ENCODE measurements at regions not wholly inside any gene's neighbourhood (a gene's known extent, or its start where the extent isn't known, plus 50 kb on each side); places are given as distances from the start of the nearest gene placed in this dataset.

- Mint-ChIP-seq H3K4me3 (peak overlapping the region; percentile 84), H3K9me3 (ENCODE audit: insufficient read depth) (no peaks in the 10 kb centered on the region), H3K27ac (peak overlapping the region; percentile 95), H3K4me1 (peaks cover 40% of the 10 kb centered on the region), H3K27me3 (no peaks in the 10 kb centered on the region)
- H3K27me3 ChIP-seq (replicated peaks in 1 of 4; ENCODE audit: control extremely low read depth in 1 of 4, control insufficient read depth in 3 of 4, insufficient read depth in 4 of 4, low read length in 3 of 4), result no peaks in the 10 kb centered on the region
- no peaks in the 10 kb centered on the region for H4K20me1 ChIP-seq (ENCODE audit: control insufficient read depth, insufficient read depth, low read length, poor library complexity, severe bottlenecking)
- intact Hi-C loops (cut with micrococcal nuclease), result no loop called here
- H3K4me3 ChIP-seq (ENCODE audit: control extremely low read depth in 1 of 5, extremely low read depth in 1 of 5, insufficient read depth in 1 of 5, low read depth in 2 of 5, low read length in 4 of 5), result no peak overlapping the region
- WGBS (ENCODE audit: insufficient coverage), result 75% methylated on average over 1 of the region's 4 CpGs
- no peak overlapping the region for H2AFZ ChIP-seq (ENCODE audit: insufficient read depth, low read depth, low read length, poor library complexity, severe bottlenecking)
- ATAC-seq (ENCODE audit: low read depth), result peak; percentile 50
- POLR2A ChIA-PET, result no interaction called here
- peak; percentile 21 for DNase-seq
- H3K36me3 ChIP-seq (replicated peaks in 1 of 2; ENCODE audit: control extremely low read depth in 1 of 2, control insufficient read depth in 1 of 2, extremely low read depth in 1 of 2, insufficient read depth in 2 of 2, low read length in 1 of 2), result no peaks in the 10 kb centered on the region
- CTCF ChIA-PET, result interaction anchor here (1.0 kb wide), 1 partner anchor 10 kb away, joined by 3 read pairs; no protein-coding TSS in a partner anchor
- no peak overlapping the region for H3K9ac ChIP-seq (ENCODE audit: low read length)
- no peak for TF ChIP-seq CTCF (IDR thresholded peaks at IDR 0.05)
- peaks cover 28 to 43% of the 10 kb centered on the region in 2 donors for H3K4me1 ChIP-seq (ENCODE audit: control insufficient read depth in 2 of 2, insufficient read depth in 2 of 2, low read length in 2 of 2)
- H3K79me2 ChIP-seq (ENCODE audit: control insufficient read depth, insufficient read depth, low read length), result no peaks in the 10 kb centered on the region
- peak overlapping the region in 1 of 2 donors; percentile 32 for H3K27ac ChIP-seq (ENCODE audit: low read length in 2 of 2)
- H3K4me2 ChIP-seq (replicated peaks; ENCODE audit: low read depth, low read length, poor library complexity, severe bottlenecking), result peak overlapping the region; percentile 45
- H3K9me3 ChIP-seq (ENCODE audit: control extremely low read depth in 1 of 3, control insufficient read depth in 2 of 3, insufficient read depth in 1 of 3, low read length in 2 of 3), result no peaks in the 10 kb centered on the region
Observed at GRCh38 chr2:16958266-16958665, 292.6 kb upstream of the CYRIA start.

GRCh38 chr2:16952805-16953204 is 287.2 kb upstream of the CYRIA start:
- ATAC-seq (ENCODE audit: low read depth), result no peak
- H3K9ac ChIP-seq (ENCODE audit: low read length), result no peak overlapping the region
- no peak for TF ChIP-seq CTCF (IDR thresholded peaks at IDR 0.05)
- no peak for TF ChIP-seq EZH2 (IDR thresholded peaks at IDR 0.05; ENCODE audit: borderline replicate concordance, insufficient read depth, low read depth, low read length, poor library complexity, severe bottlenecking)
- ChIA-PET POLR2A (no interaction called here), CTCF (interaction anchor here (0.6 to 1.2 kb wide), 2 partner anchors 9 to 29 kb away, joined by 3 read pairs; no protein-coding TSS in a partner anchor)
- H3K4me3 ChIP-seq (ENCODE audit: control extremely low read depth in 1 of 5, extremely low read depth in 1 of 5, insufficient read depth in 1 of 5, low read depth in 2 of 5, low read length in 4 of 5), result no peak overlapping the region
- no peak overlapping the region for H2AFZ ChIP-seq (ENCODE audit: insufficient read depth, low read depth, low read length, poor library complexity, severe bottlenecking)
- Mint-ChIP-seq H3K4me1 (peaks cover 28% of the 10 kb centered on the region), H3K27ac (no peak overlapping the region), H3K4me3 (no peak overlapping the region), H3K27me3 (no peaks in the 10 kb centered on the region), H3K9me3 (ENCODE audit: insufficient read depth) (no peaks in the 10 kb centered on the region)
- H3K4me1 ChIP-seq (ENCODE audit: control insufficient read depth in 2 of 2, insufficient read depth in 2 of 2, low read length in 2 of 2), result peaks cover 5 to 13% of the 10 kb centered on the region in 2 donors
- no peak for DNase-seq
- WGBS (ENCODE audit: insufficient coverage), result 60% methylated on average over 1 of the region's 1 CpG
- no peaks in the 10 kb centered on the region for H3K9me3 ChIP-seq (ENCODE audit: control extremely low read depth in 1 of 3, control insufficient read depth in 2 of 3, insufficient read depth in 1 of 3, low read length in 2 of 3)
- no peaks in the 10 kb centered on the region for H3K79me2 ChIP-seq (ENCODE audit: control insufficient read depth, insufficient read depth, low read length)
- no peaks in the 10 kb centered on the region for H4K20me1 ChIP-seq (ENCODE audit: control insufficient read depth, insufficient read depth, low read length, poor library complexity, severe bottlenecking)
- no peak overlapping the region for H3K4me2 ChIP-seq (replicated peaks; ENCODE audit: low read depth, low read length, poor library complexity, severe bottlenecking)
- no peaks in the 10 kb centered on the region for H3K27me3 ChIP-seq (replicated peaks in 1 of 4; ENCODE audit: control extremely low read depth in 1 of 4, control insufficient read depth in 3 of 4, insufficient read depth in 4 of 4, low read length in 3 of 4)
- no peaks in the 10 kb centered on the region for H3K36me3 ChIP-seq (replicated peaks in 1 of 2; ENCODE audit: control extremely low read depth in 1 of 2, control insufficient read depth in 1 of 2, extremely low read depth in 1 of 2, insufficient read depth in 2 of 2, low read length in 1 of 2)
- no peak overlapping the region for H3K27ac ChIP-seq (ENCODE audit: low read length in 2 of 2)
- intact Hi-C loops (cut with micrococcal nuclease), result no loop called here
